Chondrocyte (in vitro differentiated cells): ENCODE measurements at regions not wholly inside any gene's neighbourhood (a gene's known extent, or its start where the extent isn't known, plus 50 kb on each side); places are given as distances from the start of the nearest gene placed in this dataset.

ENCODE experiments used
- DNase-seq: peaks from one replicate; pipeline ENCODE4 v3.0.0; 2021; ENCODE audit warnings: mixed read lengths, low spot score
- H3K27ac Mint-ChIP-seq: one replicate; pipeline ENCODE4 v1.8.0; 2021; ENCODE audit warnings: mild to moderate bottlenecking, moderate library complexity, mixed read lengths; ENCODE audit not compliant: unreplicated experiment
- H3K27me3 Mint-ChIP-seq: 2 replicates; pipeline ENCODE4 v1.8.0; 2021; ENCODE audit warnings: low read depth, mixed read lengths
- H3K36me3 Mint-ChIP-seq: 2 replicates; pipeline ENCODE4 v1.8.0; 2021; ENCODE audit warnings: low read depth, mixed read lengths
- H3K4me1 Mint-ChIP-seq: 2 replicates; pipeline ENCODE4 v1.8.0; 2021; ENCODE audit warnings: low read depth, mild to moderate bottlenecking, mixed read lengths
- H3K4me3 Mint-ChIP-seq: one replicate; pipeline ENCODE4 v1.8.0; 2021; ENCODE audit warnings: mild to moderate bottlenecking, moderate library complexity, mixed read lengths; ENCODE audit not compliant: unreplicated experiment
- H3K9me3 Mint-ChIP-seq: 2 replicates; pipeline ENCODE4 v1.8.0; 2021; ENCODE audit warnings: low read depth, mixed read lengths
- TF ChIP-seq, protein P1 (sequence below): fragments of 200-600 bp; sonication (generic); IDR thresholded peaks from 2 replicates; pipeline ENCODE4 v1.5.0; 2021; ENCODE audit warnings: antibody characterized with exemption, mild to moderate bottlenecking, moderate library complexity

DNA sequence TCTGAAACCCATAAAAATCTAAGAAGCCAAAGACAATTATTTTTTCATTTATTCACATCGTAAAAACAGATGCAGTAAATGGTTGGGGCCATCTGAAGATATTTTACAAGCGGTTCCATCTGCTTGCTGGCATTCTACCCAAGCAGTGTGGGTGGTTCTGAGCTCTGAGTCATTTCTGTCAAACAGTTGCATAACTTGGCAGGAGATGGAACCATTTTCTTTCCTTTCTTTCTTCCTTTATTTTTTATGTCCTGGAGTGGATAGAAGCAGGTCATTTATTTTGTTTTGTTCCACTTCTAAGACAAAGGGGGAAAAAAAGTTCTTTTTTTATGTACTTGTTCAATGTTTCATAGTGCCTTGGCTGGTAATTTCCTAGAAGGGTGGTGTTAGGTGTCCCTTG is 1151.9 kb upstream of the GOT2 start:
- H3K4me1 Mint-ChIP-seq = peaks cover 5% of the 10 kb centered on the region
- TF ChIP-seq, protein P1, sequence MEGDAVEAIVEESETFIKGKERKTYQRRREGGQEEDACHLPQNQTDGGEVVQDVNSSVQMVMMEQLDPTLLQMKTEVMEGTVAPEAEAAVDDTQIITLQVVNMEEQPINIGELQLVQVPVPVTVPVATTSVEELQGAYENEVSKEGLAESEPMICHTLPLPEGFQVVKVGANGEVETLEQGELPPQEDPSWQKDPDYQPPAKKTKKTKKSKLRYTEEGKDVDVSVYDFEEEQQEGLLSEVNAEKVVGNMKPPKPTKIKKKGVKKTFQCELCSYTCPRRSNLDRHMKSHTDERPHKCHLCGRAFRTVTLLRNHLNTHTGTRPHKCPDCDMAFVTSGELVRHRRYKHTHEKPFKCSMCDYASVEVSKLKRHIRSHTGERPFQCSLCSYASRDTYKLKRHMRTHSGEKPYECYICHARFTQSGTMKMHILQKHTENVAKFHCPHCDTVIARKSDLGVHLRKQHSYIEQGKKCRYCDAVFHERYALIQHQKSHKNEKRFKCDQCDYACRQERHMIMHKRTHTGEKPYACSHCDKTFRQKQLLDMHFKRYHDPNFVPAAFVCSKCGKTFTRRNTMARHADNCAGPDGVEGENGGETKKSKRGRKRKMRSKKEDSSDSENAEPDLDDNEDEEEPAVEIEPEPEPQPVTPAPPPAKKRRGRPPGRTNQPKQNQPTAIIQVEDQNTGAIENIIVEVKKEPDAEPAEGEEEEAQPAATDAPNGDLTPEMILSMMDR = no peak
- H3K9me3 Mint-ChIP-seq = peaks cover 16% of the 10 kb centered on the region
- no peaks in the 10 kb centered on the region for H3K36me3 Mint-ChIP-seq
- no peaks in the 10 kb centered on the region for H3K27me3 Mint-ChIP-seq
- H3K4me3 Mint-ChIP-seq = no peak overlapping the region
- no peak overlapping the region for H3K27ac Mint-ChIP-seq
- DNase-seq = no peak

DNA sequence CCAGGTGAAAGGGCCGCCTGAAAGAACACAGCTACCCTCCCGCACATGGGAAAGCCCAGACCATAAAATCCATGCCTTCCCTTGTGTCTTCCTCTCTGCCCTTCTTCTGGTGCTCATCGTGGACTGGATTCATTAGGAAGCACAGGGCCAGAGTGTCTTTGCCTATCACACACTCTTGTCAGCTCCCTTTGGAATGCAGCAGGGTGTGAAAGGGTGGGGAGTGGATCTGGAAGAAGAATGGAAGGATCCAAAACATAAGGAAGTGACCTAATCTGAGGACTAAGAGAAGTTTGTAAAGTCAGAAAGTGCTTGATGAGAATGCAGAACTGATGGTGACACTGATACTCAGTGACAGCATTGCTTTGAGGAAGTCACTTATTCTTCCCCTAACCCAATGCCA is 1147.3 kb upstream of the GOT2 start:
- peaks cover 8% of the 10 kb centered on the region for H3K4me1 Mint-ChIP-seq
- H3K36me3 Mint-ChIP-seq = no peaks in the 10 kb centered on the region
- no peak for DNase-seq
- no peaks in the 10 kb centered on the region for H3K9me3 Mint-ChIP-seq
- peaks cover 2% of the 10 kb centered on the region for H3K27me3 Mint-ChIP-seq
- TF ChIP-seq, protein P1 = no peak
- H3K4me3 Mint-ChIP-seq = no peak overlapping the region
- no peak overlapping the region for H3K27ac Mint-ChIP-seq

DNA sequence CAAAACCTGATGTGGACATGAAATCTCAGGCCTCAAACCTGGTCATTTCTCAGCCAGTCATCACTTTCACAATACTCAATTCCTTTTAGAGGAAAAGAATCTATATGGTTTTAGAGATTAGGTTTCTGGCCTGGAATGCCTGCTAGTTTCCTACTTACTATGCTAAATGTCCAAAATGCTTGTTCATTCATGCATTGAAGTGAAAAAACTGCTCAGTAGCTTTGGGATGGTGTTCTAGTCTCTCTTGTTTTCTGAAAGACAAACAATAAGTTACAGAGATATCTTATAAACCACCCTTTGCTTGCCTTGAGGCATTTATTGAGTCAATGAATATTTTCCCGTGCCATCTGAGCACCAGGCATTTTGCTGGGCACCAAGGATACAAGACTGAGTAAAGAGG is 1146.5 kb upstream of the GOT2 start:
- Mint-ChIP-seq H3K27me3 (peaks cover 2% of the 10 kb centered on the region), H3K36me3 (no peaks in the 10 kb centered on the region), H3K4me3 (no peak overlapping the region), H3K4me1 (peaks cover 3% of the 10 kb centered on the region), H3K9me3 (no peaks in the 10 kb centered on the region), H3K27ac (no peak overlapping the region)
- TF ChIP-seq, protein P1 = no peak
- DNase-seq = no peak

DNA sequence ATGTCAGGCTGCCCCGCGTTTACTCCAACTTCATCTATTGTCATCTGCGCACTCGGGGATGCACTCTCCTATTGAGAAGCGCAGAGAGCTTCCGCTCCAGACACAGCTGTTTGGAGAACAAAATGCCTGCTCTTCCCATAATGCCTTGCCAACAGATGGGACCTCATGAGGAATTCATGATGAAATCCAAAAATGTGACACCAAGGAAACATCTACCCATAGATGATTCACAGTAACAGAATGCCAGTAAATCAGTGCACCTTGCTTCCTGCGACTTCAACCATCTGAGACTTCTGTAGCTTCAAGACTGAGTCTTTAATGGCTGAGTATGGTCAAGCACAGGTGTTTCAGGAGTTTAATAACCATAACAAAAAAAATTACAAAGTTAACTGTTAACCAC is 1144.9 kb upstream of the GOT2 start:
- H3K27me3 Mint-ChIP-seq = peaks cover 2% of the 10 kb centered on the region
- TF ChIP-seq, protein P1 = no peak
- no peaks in the 10 kb centered on the region for H3K36me3 Mint-ChIP-seq
- no peak overlapping the region for H3K27ac Mint-ChIP-seq
- no peaks in the 10 kb centered on the region for H3K9me3 Mint-ChIP-seq
- H3K4me3 Mint-ChIP-seq = no peak overlapping the region
- H3K4me1 Mint-ChIP-seq = peaks cover 3% of the 10 kb centered on the region
- DNase-seq = no peak

DNA sequence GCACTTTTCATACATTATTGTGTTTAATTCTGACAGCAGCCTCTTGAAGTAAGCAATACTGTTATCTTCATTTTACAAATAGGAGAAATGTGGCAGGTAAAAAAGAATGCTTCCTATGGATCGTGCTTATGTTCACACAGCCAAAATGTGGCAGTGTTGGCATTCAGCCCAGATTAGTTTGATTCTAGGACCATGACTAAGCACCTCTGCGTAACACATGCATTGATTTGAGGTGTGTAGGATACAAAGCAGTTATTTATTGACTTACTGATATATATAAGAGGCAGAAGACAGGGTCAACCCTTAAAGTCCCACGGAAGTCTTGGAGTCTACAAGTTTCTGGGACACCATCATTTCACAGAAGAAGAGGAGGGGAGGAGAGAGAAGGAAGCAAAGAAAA is 1144.4 kb upstream of the GOT2 start:
- Mint-ChIP-seq H3K4me3 (no peak overlapping the region), H3K27ac (no peak overlapping the region), H3K9me3 (no peaks in the 10 kb centered on the region), H3K36me3 (no peaks in the 10 kb centered on the region), H3K27me3 (peaks cover 2% of the 10 kb centered on the region), H3K4me1 (peaks cover 3% of the 10 kb centered on the region)
- DNase-seq = no peak
- TF ChIP-seq, protein P1 = no peak
